DND-41 (cell line): ENCODE measurements at regions not wholly inside any gene's neighbourhood (a gene's known extent, or its start where the extent isn't known, plus 50 kb on each side); places are given as distances from the start of the nearest gene placed in this dataset.

Source experiments
- CTCF ChIP-seq: IDR thresholded peaks from 2 replicates; pipeline ENCODE4 v1.5.1; 2012; ENCODE audit warnings: borderline replicate concordance, low read length, moderate library complexity, mild to moderate bottlenecking; ENCODE audit not compliant: poor library complexity, severe bottlenecking; ENCODE audit errors: extremely low read depth
- EZH2 ChIP-seq: IDR thresholded peaks from 3 replicates; pipeline ENCODE4 v1.6.1; 2012; ENCODE audit warnings: borderline replicate concordance, low read depth, mild to moderate bottlenecking, moderate library complexity, low read length, inconsistent platforms; ENCODE audit not compliant: severe bottlenecking

DNA sequence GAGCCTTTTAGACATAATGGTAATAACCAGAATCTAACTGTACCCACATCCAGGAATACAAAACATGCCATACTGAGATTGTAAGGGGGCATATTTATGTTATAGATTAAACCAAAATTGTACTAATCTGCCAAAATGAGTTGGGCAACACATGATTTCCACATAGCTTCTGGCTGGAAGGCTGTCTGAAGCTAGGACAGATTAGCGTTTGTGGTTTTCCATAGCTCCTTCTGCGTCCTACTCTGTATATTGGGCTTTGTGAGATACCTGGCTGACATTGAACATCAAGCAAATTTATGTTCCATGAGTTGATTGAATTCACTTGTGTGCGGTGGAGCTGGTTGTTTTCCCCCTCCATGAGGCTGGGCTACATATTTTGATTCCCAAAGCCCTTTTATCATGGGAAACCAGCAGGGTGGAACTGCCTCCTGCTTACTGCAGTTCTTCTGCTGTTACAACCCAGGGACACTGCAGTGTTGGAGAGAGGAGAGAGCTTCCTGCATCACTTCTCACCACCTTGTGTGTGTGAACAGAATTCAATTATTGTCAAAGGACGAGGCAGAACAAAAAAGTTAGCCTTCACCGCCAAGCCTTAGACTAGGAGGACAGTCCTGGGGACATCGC is 114.9 kb downstream of the C11orf91 start:
- TF ChIP-seq CTCF (no peak), EZH2 (no peak)
